BE2C (cell line): ENCODE measurements at regions not wholly inside any gene's neighbourhood (a gene's known extent, or its start where the extent isn't known, plus 50 kb on each side); places are given as distances from the start of the nearest gene placed in this dataset.

Source experiments
- DNase-seq: peaks from one replicate; pipeline ENCODE4 v3.0.0-alpha.2; 2020
- H3K27me3 ChIP-seq: fragments of 250-450 bp; sonication (Bioruptor Pico); 2 replicates; pipeline ENCODE4 v1.5.1; 2020; ENCODE audit warnings: mild to moderate bottlenecking
- H3K36me3 ChIP-seq: fragments of 250-450 bp; sonication (Bioruptor Pico); 2 replicates; pipeline ENCODE4 v1.5.1; 2020; ENCODE audit warnings: mild to moderate bottlenecking
- H3K4me1 ChIP-seq: fragments of 250-450 bp; sonication (Bioruptor Pico); 2 replicates; pipeline ENCODE4 v1.5.1; 2020
- H3K4me3 ChIP-seq: 2 replicates; pipeline ENCODE4 v1.5.1; 2011; ENCODE audit warnings: low read depth, low read length
- H3K9me3 ChIP-seq: fragments of 250-450 bp; sonication (Bioruptor Pico); 2 replicates; pipeline ENCODE4 v1.5.1; 2020
- CTCF ChIP-seq: IDR thresholded peaks from 2 replicates; pipeline ENCODE4 v1.5.1; 2012; ENCODE audit warnings: mild to moderate bottlenecking, low read depth, low read length

- Histone ChIP-seq H3K27me3 (no peaks in the 10 kb centered on the region), H3K4me1 (no peaks in the 10 kb centered on the region), H3K4me3 (no peak overlapping the region), H3K9me3 (no peaks in the 10 kb centered on the region), H3K36me3 (no peaks in the 10 kb centered on the region)
- no peak for DNase-seq
- TF ChIP-seq CTCF = no peak
Observed at GRCh38 chr4:115365185-115365584, 251.8 kb upstream of the NDST4 start.

- H3K27me3 ChIP-seq = no peaks in the 10 kb centered on the region
- no peak for TF ChIP-seq CTCF
Observed at GRCh38 chr4:115361781-115362180, 248.4 kb upstream of the NDST4 start.

GRCh38 chr4:115360431-115360830 lies 247.0 kb upstream of the NDST4 start:
- Histone ChIP-seq H3K27me3 (no peaks in the 10 kb centered on the region), H3K4me1 (no peaks in the 10 kb centered on the region), H3K36me3 (no peaks in the 10 kb centered on the region), H3K9me3 (no peaks in the 10 kb centered on the region), H3K4me3 (no peak overlapping the region)
- no peak for DNase-seq
- TF ChIP-seq CTCF = no peak

More at GRCh38 chr4:115361781-115362180, 248.4 kb upstream of the NDST4 start:
- no peaks in the 10 kb centered on the region for H3K9me3 ChIP-seq
- H3K36me3 ChIP-seq = no peaks in the 10 kb centered on the region
- H3K4me1 ChIP-seq = no peaks in the 10 kb centered on the region
- H3K4me3 ChIP-seq = no peak overlapping the region
- DNase-seq = no peak

GRCh38 chr4:115357776-115358175 lies 244.4 kb upstream of the NDST4 start:
- no peaks in the 10 kb centered on the region for H3K27me3 ChIP-seq
- no peaks in the 10 kb centered on the region for H3K9me3 ChIP-seq
- H3K4me1 ChIP-seq = no peaks in the 10 kb centered on the region
- no peak for TF ChIP-seq CTCF
- no peak overlapping the region for H3K4me3 ChIP-seq
- DNase-seq = no peak
- H3K36me3 ChIP-seq = no peaks in the 10 kb centered on the region

- no peaks in the 10 kb centered on the region for H3K36me3 ChIP-seq
- H3K4me1 ChIP-seq = no peaks in the 10 kb centered on the region
- no peaks in the 10 kb centered on the region for H3K27me3 ChIP-seq
- DNase-seq = no peak
- no peak for TF ChIP-seq CTCF
- no peak overlapping the region for H3K4me3 ChIP-seq
- no peaks in the 10 kb centered on the region for H3K9me3 ChIP-seq
Observed at GRCh38 chr4:115356176-115356575, 242.8 kb upstream of the NDST4 start.

- TF ChIP-seq CTCF = no peak
Observed at GRCh38 chr4:115355329-115355728, 241.9 kb upstream of the NDST4 start.

More at GRCh38 chr4:115355329-115355728, 241.9 kb upstream of the NDST4 start:
- Histone ChIP-seq H3K4me1 (no peaks in the 10 kb centered on the region), H3K27me3 (no peaks in the 10 kb centered on the region), H3K4me3 (no peak overlapping the region), H3K9me3 (no peaks in the 10 kb centered on the region), H3K36me3 (no peaks in the 10 kb centered on the region)
- DNase-seq = no peak
